GM21423 (cell line): ENCODE measurements at regions not wholly inside any gene's neighbourhood (a gene's known extent, or its start where the extent isn't known, plus 50 kb on each side); places are given as distances from the start of the nearest gene placed in this dataset.
"Not testable (repeated sequence)": the region's sequence is repeated elsewhere in the genome, so short reads cannot be mapped to it uniquely, and the experiment has no call there.

Experiments
- ATAC-seq: cut with Tn5 transposase; IDR thresholded peaks from one replicate; pipeline ENCODE4 v1.9.1; 2021; ENCODE audit warnings: mild to moderate bottlenecking, moderate library complexity; ENCODE audit not compliant: unreplicated experiment

DNA sequence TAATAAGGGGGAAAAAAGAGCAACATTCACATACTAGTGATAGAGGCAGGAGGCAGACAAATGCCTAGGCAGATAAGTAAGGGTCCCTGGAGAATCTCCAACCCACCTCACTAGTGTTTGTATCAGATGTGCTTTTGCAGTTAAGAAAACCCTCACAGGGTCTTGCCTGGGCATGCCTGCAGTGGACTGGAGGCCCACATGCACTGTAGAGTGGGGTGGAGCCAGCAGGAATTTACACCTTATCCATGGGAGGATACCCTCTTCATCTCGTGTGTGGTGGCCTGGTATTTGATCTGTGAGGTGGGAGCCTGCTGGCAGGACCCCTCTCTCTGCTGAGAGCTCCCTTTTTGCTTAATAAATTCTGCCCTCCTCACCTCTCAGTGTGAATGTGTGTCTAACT is 238.0 kb upstream of the SLC16A7 start:
- no peak for ATAC-seq

GRCh38 chr12:59346248-59346647 is 249.6 kb upstream of the SLC16A7 start:
- not testable (repeated sequence) for ATAC-seq

DNA sequence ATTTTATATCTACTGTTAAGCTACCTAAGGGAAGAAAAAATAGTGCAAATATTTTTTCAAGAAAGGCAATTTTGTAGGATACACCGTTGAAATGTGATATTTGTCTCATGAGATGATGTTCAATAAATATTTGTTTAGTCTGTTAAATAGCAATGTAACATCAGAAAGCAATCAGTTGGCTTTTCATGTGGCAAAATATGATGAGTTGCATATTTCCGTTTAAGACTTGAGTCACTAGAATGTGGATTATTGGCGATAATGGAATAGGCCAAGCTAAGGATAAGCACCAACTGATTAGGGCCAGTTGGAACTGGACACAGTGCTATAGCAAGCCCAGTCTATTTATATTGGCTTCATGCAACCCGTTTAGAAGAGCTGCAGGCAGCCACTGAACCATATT is 250.4 kb upstream of the SLC16A7 start:
- ATAC-seq: no peak

GRCh38 chr12:59344224-59344623 is 251.6 kb upstream of the SLC16A7 start:
- ATAC-seq: no peak

DNA sequence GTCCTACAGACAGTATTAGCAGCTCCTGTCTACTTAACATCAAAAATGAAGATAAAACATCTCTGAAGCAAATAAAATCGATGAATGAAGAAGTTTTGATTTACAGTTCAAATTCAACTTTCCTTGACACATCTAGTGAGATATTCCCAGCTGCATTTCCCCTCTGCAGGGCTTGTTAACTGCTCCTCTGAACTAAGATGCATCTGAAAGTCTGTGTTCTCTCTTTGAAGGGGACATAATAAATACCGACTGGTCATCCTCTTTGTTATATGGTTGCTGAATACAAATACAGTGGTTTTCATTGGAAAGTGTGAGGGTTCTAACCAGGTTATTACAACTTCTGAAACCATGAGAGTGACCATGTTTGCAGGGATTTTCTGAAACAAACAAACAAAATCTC is 266.4 kb upstream of the SLC16A7 start:
- no peak for ATAC-seq

GRCh38 chr12:59328395-59329075 is 267.3 kb upstream of the SLC16A7 start:
- not testable (repeated sequence) for ATAC-seq

- not testable (repeated sequence) for ATAC-seq
Observed at GRCh38 chr12:59326457-59326856, 269.4 kb upstream of the SLC16A7 start.

GRCh38 chr12:59322473-59322872 is 273.4 kb upstream of the SLC16A7 start:
- ATAC-seq: no peak

GRCh38 chr12:59321278-59321677 is 274.6 kb upstream of the SLC16A7 start:
- no peak for ATAC-seq

DNA sequence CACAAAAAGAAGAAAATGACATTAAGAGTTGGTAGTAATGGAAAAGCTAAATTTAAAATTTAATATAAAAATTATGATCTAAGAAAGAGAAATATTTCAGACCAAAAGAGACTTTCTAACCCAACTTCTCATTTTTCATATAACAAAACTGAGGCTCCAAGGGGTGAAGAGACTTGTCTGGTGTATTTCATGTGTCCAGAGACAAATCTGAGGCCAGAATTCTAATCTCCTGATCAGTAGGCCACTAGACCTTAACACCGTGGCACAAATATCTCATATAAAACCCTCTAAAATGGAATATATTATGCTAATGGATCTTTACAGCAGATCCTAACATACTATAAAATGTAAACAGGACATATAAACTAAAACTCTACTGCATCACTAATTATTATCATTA is 275.7 kb upstream of the SLC16A7 start:
- no peak for ATAC-seq

DNA sequence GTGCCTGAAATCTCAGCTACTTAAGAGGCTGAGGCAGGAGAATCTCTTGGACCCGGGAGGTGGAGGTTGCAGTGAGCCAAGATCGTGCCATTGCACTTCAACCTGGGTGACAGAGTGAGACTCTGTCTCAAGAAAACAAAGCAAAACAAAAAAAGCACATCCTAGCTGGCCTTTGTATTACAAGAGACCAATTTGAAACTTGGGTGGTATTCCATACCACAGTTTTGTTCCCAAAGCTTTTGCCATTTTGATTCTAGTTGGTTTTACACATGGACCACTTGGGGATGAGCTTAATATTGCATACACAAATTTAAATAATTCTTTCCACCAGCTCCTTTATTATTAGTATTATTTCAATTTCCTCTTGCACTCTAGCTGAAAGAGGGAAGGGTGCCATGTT is 276.9 kb upstream of the SLC16A7 start:
- no peak for ATAC-seq

GRCh38 chr12:59317598-59317997 is 278.2 kb upstream of the SLC16A7 start:
- ATAC-seq: no peak

DNA sequence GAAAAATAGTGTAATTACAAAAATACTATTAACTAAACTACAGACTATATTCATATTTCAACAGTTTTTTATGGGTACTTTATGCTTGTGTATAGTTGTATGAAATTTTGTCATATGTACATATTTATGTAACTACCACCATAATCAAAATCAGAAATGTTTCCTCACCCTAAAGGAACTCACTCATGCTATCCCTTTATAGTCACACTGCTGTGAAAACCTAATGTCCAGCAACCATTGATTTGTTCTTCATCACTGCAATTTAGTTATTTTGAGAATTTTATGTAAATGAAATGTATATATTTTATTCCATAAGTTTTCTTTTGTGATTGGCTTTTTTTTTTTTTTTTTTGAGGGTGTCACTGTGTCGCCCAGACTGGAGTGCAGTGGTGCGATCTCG is 278.9 kb upstream of the SLC16A7 start:
- ATAC-seq: no peak

GRCh38 chr12:59316354-59316753 is 279.5 kb upstream of the SLC16A7 start:
- not testable (repeated sequence) for ATAC-seq

- no peak for ATAC-seq
Observed at GRCh38 chr12:59314209-59314608, 281.6 kb upstream of the SLC16A7 start.

DNA sequence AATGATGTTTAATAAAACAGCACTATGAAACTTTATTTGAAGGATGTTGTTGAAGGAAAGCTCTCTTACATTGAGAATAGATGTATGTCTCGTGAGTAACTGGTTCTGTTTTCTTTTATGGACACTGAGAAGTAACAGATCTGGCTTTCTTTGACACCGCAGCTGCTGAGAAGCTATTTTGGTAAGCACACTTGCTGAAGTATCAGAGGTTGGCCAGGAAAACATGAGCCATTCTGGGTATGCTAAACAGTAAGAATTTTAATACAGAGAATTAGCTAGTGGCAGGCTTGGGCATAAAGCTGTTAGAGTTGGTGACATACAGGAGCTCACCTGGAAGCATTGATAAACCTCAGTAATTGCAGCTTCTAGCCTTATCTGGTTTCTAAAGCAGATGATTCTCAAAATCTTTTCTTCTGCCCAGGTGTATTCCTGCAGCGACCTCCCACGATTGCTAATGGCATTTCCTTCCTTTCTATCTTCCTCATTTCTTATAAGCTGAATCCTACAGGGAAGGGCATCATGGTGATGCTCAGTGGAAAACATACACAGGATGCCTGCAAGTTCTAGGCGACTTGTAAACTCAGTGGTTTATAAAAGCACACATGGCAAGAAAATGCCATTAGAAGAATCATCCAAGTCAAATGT is 291.6 kb upstream of the SLC16A7 start:
- no peak for ATAC-seq

GRCh38 chr12:59298296-59298695 is 297.5 kb upstream of the SLC16A7 start:
- no peak for ATAC-seq

- no peak for ATAC-seq
Observed at GRCh38 chr12:59294221-59294620, 301.6 kb upstream of the SLC16A7 start.

DNA sequence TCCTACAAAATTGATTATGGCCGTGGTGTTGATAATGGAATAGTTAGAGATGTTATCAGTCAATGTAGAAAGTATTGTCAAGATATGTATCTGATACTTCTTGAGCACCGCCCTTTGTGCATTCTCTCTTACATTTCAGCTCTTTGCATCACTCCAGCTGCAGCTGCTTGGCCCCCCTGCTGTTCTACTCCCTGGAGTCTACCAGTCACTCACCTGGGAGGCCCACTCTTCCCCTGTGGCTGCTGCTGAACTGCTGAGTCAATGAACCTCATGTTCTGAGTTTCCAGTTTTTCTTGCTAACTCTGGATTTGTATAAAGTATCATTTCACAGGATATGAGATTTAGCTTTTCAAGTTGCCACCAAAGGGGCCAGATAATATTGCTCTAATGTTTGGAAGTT is 312.8 kb upstream of the SLC16A7 start:
- ATAC-seq: no peak

- not testable (repeated sequence) for ATAC-seq
Observed at GRCh38 chr12:59273561-59273960, 322.3 kb upstream of the SLC16A7 start.

DNA sequence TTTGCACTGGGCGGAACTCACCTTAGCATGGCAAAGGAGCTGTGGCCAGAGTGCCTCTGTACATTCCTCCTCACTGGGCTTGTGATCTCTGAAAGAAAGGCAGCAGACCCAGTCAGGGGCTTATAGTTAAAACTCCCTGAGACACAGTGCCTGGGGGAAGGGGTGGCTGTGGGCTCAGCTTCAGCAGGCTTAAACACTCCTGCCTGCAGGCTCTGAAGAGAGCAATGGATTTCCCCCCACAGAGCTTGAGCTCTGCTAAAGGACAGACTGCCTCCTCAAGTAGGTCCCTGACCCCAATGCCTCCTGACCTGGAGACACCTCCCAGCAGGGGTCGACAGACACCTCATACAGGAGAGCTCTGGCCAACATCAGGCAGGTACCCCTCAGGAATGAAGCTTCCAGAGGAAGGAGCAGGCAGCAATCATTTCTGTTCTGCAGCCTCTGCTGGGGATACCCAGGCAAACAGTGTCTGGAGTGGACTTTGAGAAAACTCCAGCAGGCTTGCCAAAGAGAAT is 327.5 kb upstream of the SLC16A7 start:
- no peak for ATAC-seq

- ATAC-seq: no peak
Observed at GRCh38 chr12:59260202-59260601, 335.6 kb upstream of the SLC16A7 start.

DNA sequence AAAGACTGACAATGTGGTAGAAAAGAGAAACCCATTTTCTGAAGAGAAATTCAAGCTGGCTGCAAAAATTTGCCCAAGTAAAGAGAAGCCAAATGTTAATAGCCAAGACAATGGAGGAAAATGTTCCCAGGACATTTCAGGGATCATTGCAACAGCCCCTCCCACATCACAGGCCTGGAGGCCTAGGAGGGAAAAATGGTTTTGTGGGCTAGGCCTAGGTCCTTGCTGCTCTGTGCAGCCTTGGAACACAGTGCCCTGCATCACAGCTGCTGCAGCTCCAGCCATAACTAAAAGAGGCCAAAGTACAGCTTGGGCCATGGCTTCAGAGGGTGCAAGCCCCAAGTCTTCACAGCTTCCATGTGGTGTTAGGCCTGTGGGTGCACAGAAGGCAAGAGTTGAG is 332.4 kb upstream of the LRIG3 start:
- ATAC-seq: no peak
